ENCODE measurements at regions not wholly inside any gene's neighbourhood (a gene's known extent, or its start where the extent isn't known, plus 50 kb on each side); places are given as distances from the start of the nearest gene placed in this dataset.

GRCh38 chr14:95421741-95422140 is 94.7 kb downstream of the SYNE3 start:
- Mint-ChIP-seq H3K9me3 (peaks cover 20% of the 10 kb centered on the region), H3K27ac (no peak overlapping the region)
- TF ChIP-seq, protein P1, sequence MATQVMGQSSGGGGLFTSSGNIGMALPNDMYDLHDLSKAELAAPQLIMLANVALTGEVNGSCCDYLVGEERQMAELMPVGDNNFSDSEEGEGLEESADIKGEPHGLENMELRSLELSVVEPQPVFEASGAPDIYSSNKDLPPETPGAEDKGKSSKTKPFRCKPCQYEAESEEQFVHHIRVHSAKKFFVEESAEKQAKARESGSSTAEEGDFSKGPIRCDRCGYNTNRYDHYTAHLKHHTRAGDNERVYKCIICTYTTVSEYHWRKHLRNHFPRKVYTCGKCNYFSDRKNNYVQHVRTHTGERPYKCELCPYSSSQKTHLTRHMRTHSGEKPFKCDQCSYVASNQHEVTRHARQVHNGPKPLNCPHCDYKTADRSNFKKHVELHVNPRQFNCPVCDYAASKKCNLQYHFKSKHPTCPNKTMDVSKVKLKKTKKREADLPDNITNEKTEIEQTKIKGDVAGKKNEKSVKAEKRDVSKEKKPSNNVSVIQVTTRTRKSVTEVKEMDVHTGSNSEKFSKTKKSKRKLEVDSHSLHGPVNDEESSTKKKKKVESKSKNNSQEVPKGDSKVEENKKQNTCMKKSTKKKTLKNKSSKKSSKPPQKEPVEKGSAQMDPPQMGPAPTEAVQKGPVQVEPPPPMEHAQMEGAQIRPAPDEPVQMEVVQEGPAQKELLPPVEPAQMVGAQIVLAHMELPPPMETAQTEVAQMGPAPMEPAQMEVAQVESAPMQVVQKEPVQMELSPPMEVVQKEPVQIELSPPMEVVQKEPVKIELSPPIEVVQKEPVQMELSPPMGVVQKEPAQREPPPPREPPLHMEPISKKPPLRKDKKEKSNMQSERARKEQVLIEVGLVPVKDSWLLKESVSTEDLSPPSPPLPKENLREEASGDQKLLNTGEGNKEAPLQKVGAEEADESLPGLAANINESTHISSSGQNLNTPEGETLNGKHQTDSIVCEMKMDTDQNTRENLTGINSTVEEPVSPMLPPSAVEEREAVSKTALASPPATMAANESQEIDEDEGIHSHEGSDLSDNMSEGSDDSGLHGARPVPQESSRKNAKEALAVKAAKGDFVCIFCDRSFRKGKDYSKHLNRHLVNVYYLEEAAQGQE (IDR thresholded peaks at IDR 0.05; ENCODE audit: unreplicated experiment) = no peak
- TF ChIP-seq POLR2AphosphoS5 (IDR thresholded peaks at IDR 0.05; ENCODE audit: low read depth) = no peak
- TF ChIP-seq, protein P2, sequence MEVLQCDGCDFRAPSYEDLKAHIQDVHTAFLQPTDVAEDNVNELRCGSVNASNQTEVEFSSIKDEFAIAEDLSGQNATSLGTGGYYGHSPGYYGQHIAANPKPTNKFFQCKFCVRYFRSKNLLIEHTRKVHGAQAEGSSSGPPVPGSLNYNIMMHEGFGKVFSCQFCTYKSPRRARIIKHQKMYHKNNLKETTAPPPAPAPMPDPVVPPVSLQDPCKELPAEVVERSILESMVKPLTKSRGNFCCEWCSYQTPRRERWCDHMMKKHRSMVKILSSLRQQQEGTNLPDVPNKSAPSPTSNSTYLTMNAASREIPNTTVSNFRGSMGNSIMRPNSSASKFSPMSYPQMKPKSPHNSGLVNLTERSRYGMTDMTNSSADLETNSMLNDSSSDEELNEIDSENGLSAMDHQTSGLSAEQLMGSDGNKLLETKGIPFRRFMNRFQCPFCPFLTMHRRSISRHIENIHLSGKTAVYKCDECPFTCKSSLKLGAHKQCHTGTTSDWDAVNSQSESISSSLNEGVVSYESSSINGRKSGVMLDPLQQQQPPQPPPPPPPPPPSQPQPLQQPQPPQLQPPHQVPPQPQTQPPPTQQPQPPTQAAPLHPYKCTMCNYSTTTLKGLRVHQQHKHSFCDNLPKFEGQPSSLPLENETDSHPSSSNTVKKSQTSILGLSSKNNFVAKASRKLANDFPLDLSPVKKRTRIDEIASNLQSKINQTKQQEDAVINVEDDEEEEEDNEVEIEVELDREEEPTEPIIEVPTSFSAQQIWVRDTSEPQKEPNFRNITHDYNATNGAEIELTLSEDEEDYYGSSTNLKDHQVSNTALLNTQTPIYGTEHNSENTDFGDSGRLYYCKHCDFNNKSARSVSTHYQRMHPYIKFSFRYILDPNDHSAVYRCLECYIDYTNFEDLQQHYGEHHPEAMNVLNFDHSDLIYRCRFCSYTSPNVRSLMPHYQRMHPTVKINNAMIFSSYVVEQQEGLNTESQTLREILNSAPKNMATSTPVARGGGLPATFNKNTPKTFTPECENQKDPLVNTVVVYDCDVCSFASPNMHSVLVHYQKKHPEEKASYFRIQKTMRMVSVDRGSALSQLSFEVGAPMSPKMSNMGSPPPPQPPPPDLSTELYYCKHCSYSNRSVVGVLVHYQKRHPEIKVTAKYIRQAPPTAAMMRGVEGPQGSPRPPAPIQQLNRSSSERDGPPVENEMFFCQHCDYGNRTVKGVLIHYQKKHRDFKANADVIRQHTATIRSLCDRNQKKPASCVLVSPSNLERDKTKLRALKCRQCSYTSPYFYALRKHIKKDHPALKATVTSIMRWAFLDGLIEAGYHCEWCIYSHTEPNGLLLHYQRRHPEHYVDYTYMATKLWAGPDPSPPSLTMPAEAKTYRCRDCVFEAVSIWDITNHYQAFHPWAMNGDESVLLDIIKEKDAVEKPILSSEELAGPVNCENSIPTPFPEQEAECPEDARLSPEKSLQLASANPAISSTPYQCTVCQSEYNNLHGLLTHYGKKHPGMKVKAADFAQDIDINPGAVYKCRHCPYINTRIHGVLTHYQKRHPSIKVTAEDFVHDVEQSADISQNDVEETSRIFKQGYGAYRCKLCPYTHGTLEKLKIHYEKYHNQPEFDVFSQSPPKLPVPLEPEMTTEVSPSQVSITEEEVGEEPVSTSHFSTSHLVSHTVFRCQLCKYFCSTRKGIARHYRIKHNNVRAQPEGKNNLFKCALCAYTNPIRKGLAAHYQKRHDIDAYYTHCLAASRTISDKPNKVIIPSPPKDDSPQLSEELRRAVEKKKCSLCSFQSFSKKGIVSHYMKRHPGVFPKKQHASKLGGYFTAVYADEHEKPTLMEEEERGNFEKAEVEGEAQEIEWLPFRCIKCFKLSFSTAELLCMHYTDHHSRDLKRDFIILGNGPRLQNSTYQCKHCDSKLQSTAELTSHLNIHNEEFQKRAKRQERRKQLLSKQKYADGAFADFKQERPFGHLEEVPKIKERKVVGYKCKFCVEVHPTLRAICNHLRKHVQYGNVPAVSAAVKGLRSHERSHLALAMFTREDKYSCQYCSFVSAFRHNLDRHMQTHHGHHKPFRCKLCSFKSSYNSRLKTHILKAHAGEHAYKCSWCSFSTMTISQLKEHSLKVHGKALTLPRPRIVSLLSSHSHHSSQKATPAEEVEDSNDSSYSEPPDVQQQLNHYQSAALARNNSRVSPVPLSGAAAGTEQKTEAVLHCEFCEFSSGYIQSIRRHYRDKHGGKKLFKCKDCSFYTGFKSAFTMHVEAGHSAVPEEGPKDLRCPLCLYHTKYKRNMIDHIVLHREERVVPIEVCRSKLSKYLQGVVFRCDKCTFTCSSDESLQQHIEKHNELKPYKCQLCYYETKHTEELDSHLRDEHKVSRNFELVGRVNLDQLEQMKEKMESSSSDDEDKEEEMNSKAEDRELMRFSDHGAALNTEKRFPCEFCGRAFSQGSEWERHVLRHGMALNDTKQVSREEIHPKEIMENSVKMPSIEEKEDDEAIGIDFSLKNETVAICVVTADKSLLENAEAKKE (CRISPR knock-in tag; IDR thresholded peaks at IDR 0.05) = no peak
- TF ChIP-seq STAT1 (IDR thresholded peaks at IDR 0.05; ENCODE audit: unreplicated experiment) = no peak
- TF ChIP-seq CREB1 (CRISPR knock-in tag; IDR thresholded peaks at IDR 0.05; ENCODE audit: low read depth) = no peak

More at GRCh38 chr14:95421741-95422140, 94.7 kb downstream of the SYNE3 start:
- no peak overlapping the region for H3K4me3 Mint-ChIP-seq
- DNase-seq (ENCODE audit: low spot score) (no peak), ATAC-seq (no peak)
- no peaks in the 10 kb centered on the region; the same call in 2 of the 3 replicates for H3K4me1 Mint-ChIP-seq
- Histone ChIP-seq H3K36me3 (ENCODE audit: insufficient read depth) (no peaks in the 10 kb centered on the region), H3F3A (replicated peaks; ENCODE audit: low read depth) (no peaks in the 10 kb centered on the region), H3K79me2 (replicated peaks; ENCODE audit: insufficient read depth) (no peaks in the 10 kb centered on the region), H4K20me1 (replicated peaks; ENCODE audit: insufficient read depth) (no peaks in the 10 kb centered on the region), H3K4me1 (ENCODE audit: insufficient read depth) (no peaks in the 10 kb centered on the region), H3K4me2 (no peak overlapping the region), H2AFZ (no peak overlapping the region), H3K9me2 (ENCODE audit: insufficient read depth) (no peaks in the 10 kb centered on the region), H3K27ac (ENCODE audit: low read depth) (no peak overlapping the region), H3K27me3 (ENCODE audit: insufficient read depth) (no peaks in the 10 kb centered on the region), H3K4me3 (no peak overlapping the region)
- H3K27me3 Mint-ChIP-seq (ENCODE audit: insufficient read depth, low read depth, poor library complexity) = peaks cover 3% of the 10 kb centered on the region
- H3K36me3 Mint-ChIP-seq (ENCODE audit: low read depth) = no peaks in the 10 kb centered on the region; the same call in 2 of the 3 replicates
